Panc1 (cell line): ENCODE measurements at regions not wholly inside any gene's neighbourhood (a gene's known extent, or its start where the extent isn't known, plus 50 kb on each side); places are given as distances from the start of the nearest gene placed in this dataset.

Experiments
- ATAC-seq: fragments of 200-7000 bp; cut with Tn5 transposase; 2 replicates; pipeline ENCODE4 v1.9.1; 2020; ENCODE audit warnings: mild to moderate bottlenecking, moderate library complexity
- BruUV-seq: library from RNA; stranded (reverse); fragments of 400-500 nt; replicated peaks from 2 replicates; lab custom pipeline; 2021; lab: Mats Ljungman, UMichigan
- CTCF ChIA-PET: fragments of 300-600 bp; sonication (Branson Sonifier 250); formaldehyde crosslinking; loops from one replicate; lab custom pipeline; 2022; ENCODE audit warnings: antibody characterized with exemption; lab: Charles Lee
- POLR2A ChIA-PET: fragments of 300-600 bp; sonication (Branson Sonifier 250); formaldehyde crosslinking; loops from one replicate; lab custom pipeline; 2022; ENCODE audit warnings: antibody characterized with exemption; lab: Charles Lee
- DNase-seq: peaks from one replicate; pipeline ENCODE4 v3.0.0-alpha.2; 2010; ENCODE audit warnings: low read depth, low spot score
- H3K27ac ChIP-seq: 2 replicates; pipeline ENCODE4 v1.5.1; 2011; ENCODE audit warnings: mild to moderate bottlenecking, low read length, inconsistent platforms
- H3K27me3 ChIP-seq: fragments of 200-500 bp; sonication (Bioruptor generic); 2 replicates; pipeline ENCODE4 v1.6.0; 2014; ENCODE audit warnings: low read length, inconsistent platforms; ENCODE audit not compliant: control insufficient read depth, insufficient read depth
- H3K36me3 ChIP-seq: fragments of 200-500 bp; sonication (Bioruptor generic); 2 replicates; pipeline ENCODE4 v1.5.1; 2014; ENCODE audit warnings: inconsistent platforms, mild to moderate bottlenecking, low read length, moderate library complexity; ENCODE audit not compliant: control insufficient read depth, insufficient read depth
- H3K4me1 ChIP-seq: 2 replicates; pipeline ENCODE4 v1.5.1; 2011; ENCODE audit warnings: inconsistent platforms, mild to moderate bottlenecking, low read length, moderate library complexity; ENCODE audit not compliant: control insufficient read depth, insufficient read depth
- H3K4me3 ChIP-seq, 2 experiments: 2 replicates each; pipeline ENCODE4 v1.5.1; 2011 to 2012; ENCODE audit warnings: low read depth in 2 of 2, low read length in 2 of 2, mild to moderate bottlenecking in 2 of 2, inconsistent platforms in 1 of 2, moderate library complexity in 1 of 2
- H3K9me3 ChIP-seq: fragments of 200-500 bp; sonication (Bioruptor generic); 2 replicates; pipeline ENCODE4 v1.5.1; 2014; ENCODE audit warnings: low read depth, mild to moderate bottlenecking, inconsistent platforms, low read length, moderate library complexity; ENCODE audit not compliant: control insufficient read depth, insufficient read depth
- CTCF ChIP-seq: fragments of 450-650 bp; IDR thresholded peaks from 2 replicates; pipeline ENCODE4 v1.5.1; 2017; ENCODE audit warnings: mild to moderate bottlenecking
- POLR2AphosphoS5 ChIP-seq: IDR thresholded peaks from 2 replicates; pipeline ENCODE4 v1.6.1; 2012; ENCODE audit warnings: mild to moderate bottlenecking, low read depth, low read length, moderate library complexity
- REST ChIP-seq, 2 experiments: IDR thresholded peaks; 2 replicates each; pipeline ENCODE4 v1.6.1; 2011 to 2012; ENCODE audit warnings: low read depth in 2 of 2, control low read depth in 1 of 2, low read length in 1 of 2, mild to moderate bottlenecking in 1 of 2, moderate library complexity in 1 of 2; ENCODE audit not compliant: insufficient read depth in 1 of 2
- SIN3A ChIP-seq: IDR thresholded peaks from 2 replicates; pipeline ENCODE4 v1.6.1; 2012; ENCODE audit warnings: low read depth, mild to moderate bottlenecking, low read length, moderate library complexity, borderline replicate concordance; ENCODE audit not compliant: insufficient read depth
- TCF7L2 ChIP-seq: IDR thresholded peaks from 2 replicates; pipeline ENCODE4 v1.6.1; 2011; ENCODE audit warnings: mild to moderate bottlenecking, low read depth, low read length, inconsistent platforms
- in situ Hi-C: cut with HindIII; loops from 2 replicates; pipeline ENCODE4 v1.10.0; 2016; ENCODE audit warnings: low sequenced_read_pairs, low pct_unique_long_range_greater_than_20kb
- intact Hi-C: fragments of 100-400 bp; cut with micrococcal nuclease; formaldehyde crosslinking; loops from one replicate; pipeline ENCODE4 v1.10.0; 2022; ENCODE audit not compliant: unreplicated experiment

GRCh38 chr12:93185369-93185741 is 192.4 kb upstream of the NUDT4 start:
- Histone ChIP-seq H3K9me3 (no peaks in the 10 kb centered on the region), H3K4me3 (no peak overlapping the region), H3K27me3 (no peaks in the 10 kb centered on the region), H3K4me1 (no peaks in the 10 kb centered on the region), H3K27ac (no peak overlapping the region), H3K36me3 (no peaks in the 10 kb centered on the region)
- DNase-seq, result no peak
- POLR2A ChIA-PET, result no interaction called here
- TF ChIP-seq TCF7L2 (no peak), REST (IDR thresholded peaks at IDR 0.05; ENCODE audit: insufficient read depth in 1 of 2, low read depth in 2 of 2, low read length in 1 of 2) (no peak), CTCF (no peak), POLR2AphosphoS5 (no peak), SIN3A (no peak)
- CTCF ChIA-PET, result no interaction called here
- no peak for ATAC-seq
- BruUV-seq, result no TSS peak
- in situ Hi-C loops, result no loop called here
- intact Hi-C loops, result no loop called here

- Histone ChIP-seq H3K27me3 (no peaks in the 10 kb centered on the region), H3K9me3 (no peaks in the 10 kb centered on the region), H3K36me3 (no peaks in the 10 kb centered on the region), H3K4me3 (no peak overlapping the region), H3K27ac (no peak overlapping the region), H3K4me1 (no peaks in the 10 kb centered on the region)
- DNase-seq, result no peak
- CTCF ChIA-PET, result no interaction called here
- ATAC-seq, result no peak
- intact Hi-C loops, result no loop called here
- TF ChIP-seq SIN3A (no peak), REST (IDR thresholded peaks at IDR 0.05; ENCODE audit: insufficient read depth in 1 of 2, low read depth in 2 of 2, low read length in 1 of 2) (no peak), CTCF (no peak), TCF7L2 (no peak), POLR2AphosphoS5 (no peak)
- in situ Hi-C loops, result no loop called here
- no TSS peak for BruUV-seq
- POLR2A ChIA-PET, result no interaction called here
Observed at GRCh38 chr12:93186131-93186530, 191.6 kb upstream of the NUDT4 start.
